Hindlimb muscle (tissue), 1 donor: ENCODE measurements at regions not wholly inside any gene's neighbourhood (a gene's known extent, or its start where the extent isn't known, plus 50 kb on each side); places are given as distances from the start of the nearest gene placed in this dataset.

Experiments
- DNase-seq: peaks from one replicate; pipeline ENCODE4 v3.0.0-alpha.2; 2013

GRCh38 chr20:7656687-7657467 is 283.4 kb downstream of the HAO1 start:
- DNase-seq, result no peak

GRCh38 chr20:7657569-7657968 is 282.7 kb downstream of the HAO1 start:
- no peak for DNase-seq

- no peak for DNase-seq
Measured at GRCh38 chr20:7660165-7660564, 280.1 kb downstream of the HAO1 start.

DNA sequence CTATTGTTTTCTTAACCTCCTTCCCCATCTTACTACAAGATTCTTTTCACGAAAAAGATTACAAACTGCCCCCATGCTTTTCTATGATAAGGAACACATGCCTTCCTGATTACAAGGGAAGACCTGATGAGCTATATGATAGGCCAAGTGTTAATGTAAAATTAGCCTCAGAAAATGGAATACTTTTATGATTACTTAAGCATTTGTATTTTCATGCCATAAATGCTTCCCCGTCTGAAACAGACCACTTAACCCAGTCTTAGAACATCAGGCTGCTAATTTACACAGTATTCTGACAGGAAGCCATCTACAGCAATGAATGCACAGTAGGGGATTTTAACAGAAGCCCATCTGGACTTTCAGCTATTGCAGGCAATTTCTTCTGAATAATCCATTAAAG is 274.9 kb downstream of the HAO1 start:
- DNase-seq, result no peak

- DNase-seq, result no peak
Measured at GRCh38 chr20:7667194-7667593, 273.1 kb downstream of the HAO1 start.

GRCh38 chr20:7672571-7672970 is 267.7 kb downstream of the HAO1 start:
- no peak for DNase-seq

DNA sequence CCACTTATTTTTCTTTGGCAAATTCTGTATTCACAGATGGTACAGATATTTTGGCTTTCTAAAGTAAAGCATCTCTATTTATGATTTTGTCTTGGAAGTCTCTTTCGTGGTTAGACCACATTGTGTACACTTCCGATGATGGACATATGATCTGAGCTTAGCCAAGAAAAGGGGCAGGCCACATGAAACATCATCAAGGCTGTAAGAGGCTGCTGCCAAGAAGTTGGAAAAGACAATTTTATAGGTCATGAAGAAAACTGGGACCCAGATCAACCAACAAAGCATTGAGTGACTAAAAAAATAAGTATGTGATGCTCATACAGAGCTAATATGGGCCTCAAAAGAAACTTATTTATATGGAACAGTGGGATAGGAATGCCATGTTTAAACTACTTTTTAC is 266.4 kb downstream of the HAO1 start:
- no peak for DNase-seq

DNA sequence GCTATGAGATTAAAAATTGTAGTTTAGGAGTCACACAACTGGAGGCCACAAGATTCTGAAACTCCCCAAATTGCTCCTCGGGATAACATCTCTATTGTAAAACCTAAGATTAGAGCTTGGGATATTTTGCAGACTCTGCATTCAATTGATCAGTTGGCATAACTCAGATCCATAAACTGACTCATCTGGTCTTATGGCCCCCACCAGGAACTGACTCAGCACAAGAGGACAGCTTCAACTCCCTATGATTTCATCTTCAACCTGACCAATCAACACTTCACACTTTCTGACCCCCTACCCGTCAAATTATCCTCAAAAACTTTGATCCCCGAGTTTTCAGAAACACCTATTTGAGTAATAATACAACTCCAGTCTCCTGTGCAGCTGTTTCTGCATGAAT is 257.3 kb downstream of the HAO1 start:
- DNase-seq, result no peak

DNA sequence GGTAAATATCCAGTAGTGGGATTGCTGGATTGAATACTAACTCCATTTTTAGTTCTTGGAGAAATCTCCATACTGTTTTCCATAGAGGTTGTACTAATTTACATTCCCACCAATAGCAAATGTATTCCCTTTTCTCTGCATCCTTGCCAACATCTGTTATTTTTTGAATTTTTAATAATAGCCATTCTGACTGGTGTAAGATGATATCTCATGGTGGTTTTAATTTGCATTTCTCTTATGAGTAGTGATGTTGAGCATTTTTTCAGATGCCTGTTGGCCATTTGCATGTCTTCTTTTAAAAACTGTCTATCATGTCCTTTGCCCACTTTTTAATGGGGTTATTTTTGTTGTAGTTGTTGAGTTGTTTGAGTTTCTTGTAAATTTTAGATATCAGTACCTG is 253.2 kb downstream of the HAO1 start:
- no peak for DNase-seq

GRCh38 chr20:7689151-7689550 is 251.1 kb downstream of the HAO1 start:
- DNase-seq, result no peak

DNA sequence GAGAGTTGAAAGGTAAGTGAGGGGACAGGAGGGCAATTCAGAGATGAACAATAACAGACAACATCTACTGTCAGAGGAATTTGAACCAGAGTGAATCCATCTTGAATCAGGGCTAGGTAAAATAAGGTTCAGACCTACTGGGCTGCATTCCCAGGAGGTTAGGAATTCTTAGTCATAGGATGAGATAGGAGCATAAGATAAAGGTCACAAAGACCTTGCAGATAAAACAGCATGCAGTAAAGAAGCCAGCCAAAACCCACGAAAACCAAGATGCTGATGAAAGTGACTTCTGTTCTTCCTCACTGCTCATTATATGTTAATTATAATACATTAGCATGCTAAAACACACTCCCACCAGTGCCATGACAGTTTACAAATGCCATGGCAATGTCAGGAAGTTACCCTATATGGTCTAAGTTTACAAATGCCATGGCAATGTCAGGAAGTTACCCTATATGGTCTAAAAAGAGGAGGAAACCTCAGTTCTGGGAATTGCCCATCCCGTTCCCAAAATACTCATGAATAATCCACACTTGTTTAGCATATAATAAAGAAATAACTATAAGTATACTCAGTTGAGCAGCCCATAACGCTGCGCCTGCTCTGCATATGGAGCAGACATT is 248.5 kb downstream of the HAO1 start:
- DNase-seq, result no peak

- no peak for DNase-seq
Measured at GRCh38 chr20:7692478-7692877, 247.8 kb downstream of the HAO1 start.

DNA sequence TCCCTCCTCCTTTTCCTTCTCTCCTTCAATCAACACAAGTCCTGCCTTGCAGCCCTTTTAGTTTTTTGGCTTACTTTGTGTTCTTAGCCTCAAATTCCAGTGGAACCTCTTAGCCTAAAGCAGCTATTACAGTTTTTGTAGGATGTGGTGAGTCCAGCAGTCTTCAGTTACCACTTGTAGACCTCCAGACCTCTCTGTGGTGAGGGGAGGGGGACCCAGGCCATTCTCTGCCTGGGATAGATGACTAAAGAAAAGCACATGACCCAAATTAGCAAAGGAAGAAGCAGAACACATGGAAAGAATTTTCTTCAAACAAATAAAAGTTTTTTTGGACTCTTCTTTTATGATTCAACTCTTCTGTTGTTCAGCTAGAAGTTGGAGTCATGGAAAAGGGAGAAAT is 246.5 kb downstream of the HAO1 start:
- no peak for DNase-seq

DNA sequence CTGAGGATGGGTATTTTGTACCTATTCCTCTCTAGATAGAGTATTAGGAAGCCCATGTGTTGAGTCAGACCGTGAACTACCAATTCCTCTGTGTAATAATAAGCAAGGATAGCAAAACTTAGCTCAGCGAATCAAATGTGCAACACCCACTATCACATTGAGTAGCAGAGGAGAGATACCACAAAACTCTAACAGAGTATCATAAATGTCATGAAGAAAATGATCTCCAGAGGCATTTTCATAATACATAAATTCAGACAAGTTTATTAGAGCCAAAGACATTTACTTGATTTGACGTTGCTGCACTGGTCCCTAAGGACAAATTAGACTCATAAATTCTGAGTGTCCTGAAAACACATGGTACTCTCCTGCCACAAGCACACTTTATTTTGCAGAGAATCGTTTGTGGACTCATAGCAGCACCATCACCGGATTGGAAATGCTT is 245.2 kb downstream of the HAO1 start:
- DNase-seq, result no peak

DNA sequence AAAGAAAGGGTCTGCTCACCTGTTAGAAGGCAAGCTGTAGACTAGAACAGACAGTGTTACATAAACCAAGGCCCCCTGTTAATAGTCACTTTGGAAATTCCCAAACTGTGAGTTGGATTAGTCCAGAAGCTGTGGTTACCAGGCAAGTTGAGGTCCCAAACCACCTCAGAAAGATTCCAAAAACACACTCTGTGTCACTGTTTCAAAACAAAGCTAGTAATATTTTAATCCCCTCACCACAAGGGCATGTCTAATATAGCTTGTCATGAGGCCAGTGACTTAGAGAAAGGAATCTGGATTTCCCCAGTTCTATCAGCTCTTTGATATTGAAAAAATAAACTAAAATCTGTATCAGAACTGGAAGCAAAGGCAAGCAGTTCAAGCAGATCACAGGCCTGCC is 244.6 kb downstream of the HAO1 start:
- no peak for DNase-seq

DNA sequence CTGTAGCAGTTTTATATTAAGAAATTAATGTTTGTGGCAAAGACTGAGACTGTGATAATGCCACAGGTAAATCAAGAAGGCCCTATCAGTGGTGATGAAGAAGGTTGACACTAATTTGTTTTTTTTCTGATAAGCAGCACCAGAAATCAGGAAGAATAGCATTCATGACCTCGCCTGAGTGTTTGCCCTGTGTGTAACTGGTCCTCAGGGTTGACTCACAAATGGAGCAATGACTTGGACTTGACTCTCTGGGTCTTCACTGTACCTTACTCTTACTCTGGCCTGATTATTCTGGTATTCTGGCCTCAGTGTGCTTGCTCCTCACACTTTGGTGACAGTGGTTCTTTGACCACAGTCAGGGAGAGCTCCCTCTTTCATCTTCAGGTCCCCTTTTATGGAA is 243.9 kb downstream of the HAO1 start:
- DNase-seq, result no peak

GRCh38 chr20:7702141-7702540 is 238.1 kb downstream of the HAO1 start:
- DNase-seq, result no peak

DNA sequence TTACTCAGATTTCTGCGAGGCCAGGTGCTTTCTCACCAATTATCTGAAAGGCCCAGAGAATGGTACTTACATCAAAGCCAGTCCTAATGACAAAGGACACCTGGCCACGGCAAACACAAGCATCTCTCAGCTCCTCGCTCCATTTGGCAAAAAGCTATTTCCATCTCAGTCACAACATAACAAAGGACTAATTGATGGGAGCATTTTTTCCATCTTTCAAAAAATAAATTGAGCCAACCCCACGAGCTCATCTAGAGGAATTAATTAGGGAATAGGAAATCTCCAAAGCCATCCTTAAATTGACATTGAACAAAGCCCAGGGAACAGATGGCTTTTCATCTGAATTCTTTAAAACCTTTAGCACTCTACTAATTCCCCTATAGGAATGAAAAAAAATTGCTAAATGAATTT is 236.7 kb downstream of the HAO1 start:
- DNase-seq, result no peak

DNA sequence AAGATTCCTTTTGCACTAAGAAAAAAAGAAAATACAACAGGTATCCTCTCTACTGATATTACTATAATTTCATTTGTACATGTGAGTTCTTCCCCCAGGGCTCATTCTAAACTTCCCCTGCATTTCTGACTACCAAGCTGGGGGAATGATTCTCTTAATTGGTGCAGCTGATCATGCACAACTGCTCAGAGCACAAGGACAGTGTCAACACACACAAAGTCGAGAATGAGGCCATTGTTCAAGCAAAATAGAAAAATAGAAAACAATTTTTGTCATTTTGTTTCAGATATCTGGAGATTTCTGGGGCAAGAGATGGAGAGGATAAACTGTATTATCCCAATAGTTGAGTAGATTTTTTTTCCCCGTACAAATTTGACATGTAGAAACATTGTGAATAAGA is 236.3 kb downstream of the HAO1 start:
- no peak for DNase-seq

DNA sequence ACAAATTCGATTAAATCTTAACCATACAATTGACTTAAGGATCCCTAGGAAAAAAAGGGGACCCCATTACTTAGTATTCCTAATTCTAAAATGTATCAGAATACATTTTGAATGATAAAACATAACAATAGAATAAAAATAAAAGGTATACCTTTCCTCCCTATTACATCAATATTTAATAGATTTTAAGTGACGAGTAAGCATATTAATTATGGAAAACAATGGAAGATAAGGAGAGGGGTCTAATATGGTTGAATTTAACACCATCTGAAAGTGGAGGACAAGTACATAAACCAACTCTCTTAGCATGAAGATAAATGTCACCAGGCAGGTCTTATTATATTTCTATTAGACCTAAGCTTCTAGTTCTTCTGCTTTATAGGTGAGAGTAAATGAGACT is 232.1 kb downstream of the HAO1 start:
- DNase-seq, result no peak

- DNase-seq, result no peak
Measured at GRCh38 chr20:7708782-7709181, 231.5 kb downstream of the HAO1 start.

GRCh38 chr20:7710440-7710839 is 229.8 kb downstream of the HAO1 start:
- no peak for DNase-seq

DNA sequence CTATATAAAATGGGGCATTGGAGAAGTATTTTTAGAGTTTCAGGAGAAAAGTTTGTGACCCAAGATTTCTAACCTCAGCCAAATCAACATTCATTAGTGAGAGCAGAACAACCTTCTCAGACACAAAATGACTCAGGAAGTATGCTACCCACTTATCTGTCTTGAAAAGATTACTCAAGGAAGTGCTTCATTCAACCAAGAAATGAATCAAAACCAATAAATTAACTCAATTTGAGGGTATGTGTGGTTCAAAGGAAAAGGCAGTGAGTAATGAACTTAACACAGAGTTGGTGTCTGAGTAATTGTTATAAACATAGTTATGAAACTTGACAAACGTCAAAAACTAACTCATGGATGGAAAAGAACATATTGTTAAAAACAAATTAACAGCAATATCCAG is 227.6 kb downstream of the HAO1 start:
- DNase-seq, result no peak

GRCh38 chr20:7714549-7714948 is 225.7 kb downstream of the HAO1 start:
- DNase-seq, result no peak
